Keratinocyte (primary cell): ENCODE measurements at regions not wholly inside any gene's neighbourhood (a gene's known extent, or its start where the extent isn't known, plus 50 kb on each side); places are given as distances from the start of the nearest gene placed in this dataset.

Experiments used
- DNase-seq: peaks from one replicate; pipeline ENCODE4 v3.0.0-alpha.2; 2011; ENCODE audit warnings: low read depth, missing footprints, low spot score
- FAIRE-seq: peaks from 2 replicates; lab custom pipeline; 2011; peaks lifted over from hg19 to GRCh38; lab: Jason Lieb, UNC
- H2AFZ ChIP-seq: 2 replicates; pipeline ENCODE4 v1.6.0; 2012; ENCODE audit warnings: low read length, control low read depth, inconsistent platforms; ENCODE audit not compliant: control insufficient read depth
- H3K27ac ChIP-seq: 2 replicates; pipeline ENCODE4 v1.5.1; 2011; ENCODE audit warnings: low read length; ENCODE audit not compliant: control insufficient read depth, insufficient read depth
- H3K27me3 ChIP-seq: 3 replicates; pipeline ENCODE4 v1.6.0; 2011; ENCODE audit warnings: low read length; ENCODE audit not compliant: control insufficient read depth, insufficient read depth; ENCODE audit errors: extremely low read depth
- H3K36me3 ChIP-seq, 2 experiments: 2 replicates in 1 of 2; 3 replicates in 1 of 2; pipeline ENCODE4 v1.5.1; 2011; ENCODE audit warnings: low read length in 2 of 2, mild to moderate bottlenecking in 1 of 2; ENCODE audit not compliant: control insufficient read depth in 2 of 2, insufficient read depth in 2 of 2; ENCODE audit errors: extremely low read depth in 1 of 2
- H3K4me1 ChIP-seq: 3 replicates; pipeline ENCODE4 v1.5.1; 2011; ENCODE audit warnings: low read length; ENCODE audit not compliant: control insufficient read depth, insufficient read depth; ENCODE audit errors: extremely low read depth
- H3K4me2 ChIP-seq: 3 replicates; pipeline ENCODE4 v1.6.0; 2011; ENCODE audit warnings: low read depth, low read length; ENCODE audit not compliant: control insufficient read depth, insufficient read depth; ENCODE audit errors: extremely low read depth
- H3K4me3 ChIP-seq, 3 experiments: fragments of 200-600 bp in 1 of 3; sonication (generic) in 1 of 3; 2 replicates in 2 of 3; 3 replicates in 1 of 3; pipeline ENCODE4 v1.5.1; 2011 to 2016; ENCODE audit warnings: low read length in 3 of 3, mild to moderate bottlenecking in 3 of 3, control low read depth in 2 of 3, inconsistent platforms in 1 of 3, low read depth in 1 of 3, mixed read lengths in 1 of 3, mixed run types in 1 of 3, moderate library complexity in 1 of 3; ENCODE audit not compliant: control insufficient read depth in 2 of 3, insufficient read depth in 2 of 3; ENCODE audit errors: extremely low read depth in 1 of 3
- H3K79me2 ChIP-seq: 2 replicates; pipeline ENCODE4 v1.6.0; 2012; ENCODE audit warnings: low read length; ENCODE audit not compliant: control insufficient read depth, insufficient read depth
- H3K9ac ChIP-seq: 3 replicates; pipeline ENCODE4 v1.6.0; 2011; ENCODE audit warnings: low read length; ENCODE audit not compliant: control insufficient read depth, insufficient read depth; ENCODE audit errors: extremely low read depth
- H3K9me1 ChIP-seq: 3 replicates; pipeline ENCODE4 v1.6.0; 2011; ENCODE audit warnings: low read length; ENCODE audit not compliant: control insufficient read depth, insufficient read depth; ENCODE audit errors: extremely low read depth
- H3K9me3 ChIP-seq: 2 replicates; pipeline ENCODE4 v1.5.1; 2012; ENCODE audit warnings: low read depth, low read length; ENCODE audit not compliant: control insufficient read depth
- H4K20me1 ChIP-seq: 3 replicates; pipeline ENCODE4 v1.6.0; 2011; ENCODE audit warnings: low read length; ENCODE audit not compliant: control insufficient read depth, insufficient read depth; ENCODE audit errors: extremely low read depth
- CTCF ChIP-seq, 3 experiments: IDR thresholded peaks in 1 of 3; conservative IDR thresholded peaks in 1 of 3; optimal IDR thresholded peaks in 1 of 3; 2 replicates in 2 of 3; 3 replicates in 1 of 3; pipeline versions ENCODE3 to v1.5.1; 2011; ENCODE audit warnings: low read length in 3 of 3, mild to moderate bottlenecking in 3 of 3, moderate library complexity in 2 of 3, control low read depth in 1 of 3, inconsistent platforms in 1 of 3; ENCODE audit not compliant: insufficient read depth in 2 of 3; ENCODE audit errors: extremely low read depth in 1 of 3
- EZH2 ChIP-seq: IDR thresholded peaks from one replicate; pipeline ENCODE4 v1.6.1; 2012; ENCODE audit warnings: inconsistent platforms, mild to moderate bottlenecking, low read length, moderate library complexity
- dilution Hi-C: fragments of 300-500 bp; cut with MboI; formaldehyde crosslinking; loops from one replicate; pipeline ENCODE4 v1.7.0; 2020; ENCODE audit warnings: low sequenced_read_pairs; ENCODE audit not compliant: extremely low pct_ligation_motif_present

- Histone ChIP-seq H3K27me3 (peaks cover 7% of the 10 kb centered on the region), H4K20me1 (no peaks in the 10 kb centered on the region), H3K4me1 (no peaks in the 10 kb centered on the region), H3K9ac (no peak overlapping the region), H3K4me2 (no peak overlapping the region), H3K9me3 (no peaks in the 10 kb centered on the region), H3K4me3 (no peak overlapping the region), H2AFZ (no peak overlapping the region), H3K9me1 (no peaks in the 10 kb centered on the region), H3K79me2 (no peaks in the 10 kb centered on the region), H3K36me3 (no peaks in the 10 kb centered on the region), H3K27ac (no peak overlapping the region)
- dilution Hi-C loops, result no loop called here
- FAIRE-seq, result no peak
- TF ChIP-seq EZH2, result no peak
- TF ChIP-seq CTCF (optimal IDR thresholded peaks at IDR 0.05 in 1 of 3, IDR thresholded peaks at IDR 0.05 in 1 of 3, conservative IDR thresholded peaks at IDR 0.05 in 1 of 3; ENCODE audit: extremely low read depth in 1 of 3, insufficient read depth in 2 of 3, low read length in 3 of 3), result no peak
- no peak for DNase-seq
Measured at GRCh38 chr6:117205876-117206275, 59.5 kb upstream of the VGLL2 start.

- Histone ChIP-seq H2AFZ (no peak overlapping the region), H3K27me3 (peaks cover 7% of the 10 kb centered on the region), H3K4me2 (no peak overlapping the region), H3K36me3 (no peaks in the 10 kb centered on the region), H3K27ac (no peak overlapping the region), H3K4me3 (no peak overlapping the region), H4K20me1 (no peaks in the 10 kb centered on the region), H3K9me3 (no peaks in the 10 kb centered on the region), H3K79me2 (no peaks in the 10 kb centered on the region), H3K9me1 (no peaks in the 10 kb centered on the region), H3K9ac (no peak overlapping the region), H3K4me1 (no peaks in the 10 kb centered on the region)
- no peak for FAIRE-seq
- TF ChIP-seq EZH2 (no peak), CTCF (optimal IDR thresholded peaks at IDR 0.05 in 1 of 3, IDR thresholded peaks at IDR 0.05 in 1 of 3, conservative IDR thresholded peaks at IDR 0.05 in 1 of 3; ENCODE audit: extremely low read depth in 1 of 3, insufficient read depth in 2 of 3, low read length in 3 of 3) (no peak)
- dilution Hi-C loops, result no loop called here
- DNase-seq, result no peak
Measured at GRCh38 chr6:117206522-117206921, 58.8 kb upstream of the VGLL2 start.
